ENCODE measurements at regions not wholly inside any gene's neighbourhood (a gene's known extent, or its start where the extent isn't known, plus 50 kb on each side); places are given as distances from the start of the nearest gene placed in this dataset.

DNA sequence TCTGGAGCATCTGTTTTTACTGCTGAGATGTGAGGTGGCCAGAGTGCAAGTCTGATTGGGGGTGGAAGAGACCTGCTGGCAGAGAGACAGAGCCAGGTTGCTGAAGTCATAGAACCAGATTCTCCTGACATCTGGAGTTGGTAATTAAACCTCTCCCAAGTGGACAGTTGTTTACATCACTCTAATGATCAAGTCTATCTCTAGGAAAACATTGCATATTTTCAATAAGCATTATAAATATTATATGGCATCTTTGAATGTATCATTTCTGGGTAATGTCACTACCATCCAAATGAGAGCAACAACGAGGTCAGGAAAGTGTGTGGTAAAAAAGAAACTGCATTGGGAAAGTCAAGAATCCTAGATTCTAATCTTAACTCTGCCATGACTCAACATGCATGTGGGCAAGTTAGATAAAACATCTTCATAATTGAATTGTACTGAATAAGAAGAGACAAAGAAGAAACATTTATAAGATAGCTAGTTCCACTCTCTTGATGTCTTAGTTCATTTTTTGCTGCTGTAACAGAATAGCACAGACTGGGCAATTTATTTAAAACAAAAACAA is 351.2 kb upstream of the API5 start:
- TF ChIP-seq, protein P1, sequence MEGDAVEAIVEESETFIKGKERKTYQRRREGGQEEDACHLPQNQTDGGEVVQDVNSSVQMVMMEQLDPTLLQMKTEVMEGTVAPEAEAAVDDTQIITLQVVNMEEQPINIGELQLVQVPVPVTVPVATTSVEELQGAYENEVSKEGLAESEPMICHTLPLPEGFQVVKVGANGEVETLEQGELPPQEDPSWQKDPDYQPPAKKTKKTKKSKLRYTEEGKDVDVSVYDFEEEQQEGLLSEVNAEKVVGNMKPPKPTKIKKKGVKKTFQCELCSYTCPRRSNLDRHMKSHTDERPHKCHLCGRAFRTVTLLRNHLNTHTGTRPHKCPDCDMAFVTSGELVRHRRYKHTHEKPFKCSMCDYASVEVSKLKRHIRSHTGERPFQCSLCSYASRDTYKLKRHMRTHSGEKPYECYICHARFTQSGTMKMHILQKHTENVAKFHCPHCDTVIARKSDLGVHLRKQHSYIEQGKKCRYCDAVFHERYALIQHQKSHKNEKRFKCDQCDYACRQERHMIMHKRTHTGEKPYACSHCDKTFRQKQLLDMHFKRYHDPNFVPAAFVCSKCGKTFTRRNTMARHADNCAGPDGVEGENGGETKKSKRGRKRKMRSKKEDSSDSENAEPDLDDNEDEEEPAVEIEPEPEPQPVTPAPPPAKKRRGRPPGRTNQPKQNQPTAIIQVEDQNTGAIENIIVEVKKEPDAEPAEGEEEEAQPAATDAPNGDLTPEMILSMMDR (IDR thresholded peaks at IDR 0.05): no peak
- TF ChIP-seq SIN3A (IDR thresholded peaks at IDR 0.05; ENCODE audit: borderline replicate concordance, insufficient read depth, low read depth, low read length): no peak

All from Panc1 (cell line).